Activated CD8-positive, alpha-beta memory T cell treated with anti-CD3 and anti-CD28 coated beads for 4 hours (primary cell): ENCODE measurements at regions not wholly inside any gene's neighbourhood (a gene's known extent, or its start where the extent isn't known, plus 50 kb on each side); places are given as distances from the start of the nearest gene placed in this dataset.

Experiments used
- DNase-seq, 2 donors: peaks; one replicate each; pipeline ENCODE4 v3.0.0-alpha.2; 2020; ENCODE audit warnings: low read depth in 2 of 2

GRCh38 chr5:2335733-2336515 lies 415.6 kb downstream of the IRX2 start:
- no peak for DNase-seq

- DNase-seq: no peak
These were observed 416.2 kb downstream of the IRX2 start for GRCh38 chr5:2335125-2335732.

GRCh38 chr5:2334719-2335118 lies 416.8 kb downstream of the IRX2 start:
- no peak for DNase-seq

GRCh38 chr5:2333291-2333690 lies 418.2 kb downstream of the IRX2 start:
- no peak for DNase-seq

GRCh38 chr5:2332521-2332920 lies 419.0 kb downstream of the IRX2 start:
- no peak for DNase-seq

- no peak for DNase-seq
These were observed 420.9 kb downstream of the IRX2 start for GRCh38 chr5:2330325-2331130.

GRCh38 chr5:2329741-2330140 lies 421.7 kb downstream of the IRX2 start:
- no peak for DNase-seq

GRCh38 chr5:2326601-2327000 lies 424.9 kb downstream of the IRX2 start:
- DNase-seq: no peak

- no peak for DNase-seq
These were observed 426.7 kb downstream of the IRX2 start for GRCh38 chr5:2324788-2325187.

GRCh38 chr5:2320611-2321010 lies 430.9 kb downstream of the IRX2 start:
- DNase-seq: no peak

GRCh38 chr5:2317540-2317939 lies 433.9 kb downstream of the IRX2 start:
- no peak for DNase-seq

- DNase-seq: no peak
These were observed 429.1 kb upstream of the IRX4 start for GRCh38 chr5:2311851-2312250.

GRCh38 chr5:2310946-2311345 lies 428.2 kb upstream of the IRX4 start:
- no peak for DNase-seq

GRCh38 chr5:2307631-2308030 lies 424.9 kb upstream of the IRX4 start:
- DNase-seq: no peak

GRCh38 chr5:2306711-2307110 lies 424.0 kb upstream of the IRX4 start:
- no peak for DNase-seq

GRCh38 chr5:2303431-2304100 lies 420.8 kb upstream of the IRX4 start:
- DNase-seq: no peak

- no peak for DNase-seq
These were observed 419.4 kb upstream of the IRX4 start for GRCh38 chr5:2302169-2302568.

- DNase-seq: no peak
These were observed 418.3 kb upstream of the IRX4 start for GRCh38 chr5:2300861-2301574.

GRCh38 chr5:2300421-2300820 lies 417.7 kb upstream of the IRX4 start:
- no peak for DNase-seq

GRCh38 chr5:2299388-2300220 lies 416.9 kb upstream of the IRX4 start:
- DNase-seq: no peak

GRCh38 chr5:2298781-2299180 lies 416.1 kb upstream of the IRX4 start:
- DNase-seq: no peak
